ENCODE measurements at regions not wholly inside any gene's neighbourhood (a gene's known extent, or its start where the extent isn't known, plus 50 kb on each side); places are given as distances from the start of the nearest gene placed in this dataset.

GRCh38 chr3:152717252-152717651, 117.7 kb upstream of the P2RY1 start:
- DNase-seq (ENCODE audit: low read depth), result no peak

- peak; percentile 54 for DNase-seq (ENCODE audit: low read depth)
Observed at GRCh38 chr3:152718810-152719209, 116.1 kb upstream of the P2RY1 start.

GRCh38 chr3:152719264-152719663, 115.7 kb upstream of the P2RY1 start:
- peak; percentile 39 for DNase-seq (ENCODE audit: low read depth)

- DNase-seq (ENCODE audit: low read depth), result no peak
Observed at GRCh38 chr3:152720951-152721718, 113.8 kb upstream of the P2RY1 start.

GRCh38 chr3:152724270-152724669, 110.7 kb upstream of the P2RY1 start:
- no peak for DNase-seq (ENCODE audit: low read depth)

- peak; percentile 5 for DNase-seq (ENCODE audit: low read depth)
Observed at GRCh38 chr3:152728231-152728980, 106.5 kb upstream of the P2RY1 start.

- no peak for DNase-seq (ENCODE audit: low read depth)
Observed at GRCh38 chr3:152729906-152730305, 105.0 kb upstream of the P2RY1 start.

- DNase-seq (ENCODE audit: low read depth), result no peak
Observed at GRCh38 chr3:152731511-152731910, 103.4 kb upstream of the P2RY1 start.

GRCh38 chr3:152733584-152734119, 101.3 kb upstream of the P2RY1 start:
- DNase-seq (ENCODE audit: low read depth), result no peak

GRCh38 chr3:152737021-152737908, 97.7 kb upstream of the P2RY1 start:
- DNase-seq (ENCODE audit: low read depth), result peak; percentile 50

GRCh38 chr3:152738656-152739055, 96.3 kb upstream of the P2RY1 start:
- peak; percentile 4 for DNase-seq (ENCODE audit: low read depth)

GRCh38 chr3:152742368-152743347, 92.3 kb upstream of the P2RY1 start:
- DNase-seq (ENCODE audit: low read depth), result no peak

- DNase-seq (ENCODE audit: low read depth), result no peak
Observed at GRCh38 chr3:152745646-152746045, 89.3 kb upstream of the P2RY1 start.

GRCh38 chr3:152754303-152754702, 80.6 kb upstream of the P2RY1 start:
- DNase-seq (ENCODE audit: low read depth), result no peak

- no peak for DNase-seq (ENCODE audit: low read depth)
Observed at GRCh38 chr3:152756807-152757206, 78.1 kb upstream of the P2RY1 start.

GRCh38 chr3:152760024-152760563, 74.8 kb upstream of the P2RY1 start:
- no peak for DNase-seq (ENCODE audit: low read depth)

GRCh38 chr3:152760591-152760990, 74.3 kb upstream of the P2RY1 start:
- no peak for DNase-seq (ENCODE audit: low read depth)

- DNase-seq (ENCODE audit: low read depth), result no peak
Observed at GRCh38 chr3:152768478-152768877, 66.5 kb upstream of the P2RY1 start.

- no peak for DNase-seq (ENCODE audit: low read depth)
Observed at GRCh38 chr3:152769523-152769922, 65.4 kb upstream of the P2RY1 start.

- no peak for DNase-seq (ENCODE audit: low read depth)
Observed at GRCh38 chr3:152770296-152770695, 64.6 kb upstream of the P2RY1 start.
